Hepatic stellate cell (primary cell): ENCODE measurements at regions not wholly inside any gene's neighbourhood (a gene's known extent, or its start where the extent isn't known, plus 50 kb on each side); places are given as distances from the start of the nearest gene placed in this dataset.
"Not testable (repeated sequence)": the region's sequence is repeated elsewhere in the genome, so short reads cannot be mapped to it uniquely, and the experiment has no call there.

Experiments used
- DNase-seq: peaks from one replicate; pipeline ENCODE4 v3.0.0; 2011; ENCODE audit warnings: low spot score

DNA sequence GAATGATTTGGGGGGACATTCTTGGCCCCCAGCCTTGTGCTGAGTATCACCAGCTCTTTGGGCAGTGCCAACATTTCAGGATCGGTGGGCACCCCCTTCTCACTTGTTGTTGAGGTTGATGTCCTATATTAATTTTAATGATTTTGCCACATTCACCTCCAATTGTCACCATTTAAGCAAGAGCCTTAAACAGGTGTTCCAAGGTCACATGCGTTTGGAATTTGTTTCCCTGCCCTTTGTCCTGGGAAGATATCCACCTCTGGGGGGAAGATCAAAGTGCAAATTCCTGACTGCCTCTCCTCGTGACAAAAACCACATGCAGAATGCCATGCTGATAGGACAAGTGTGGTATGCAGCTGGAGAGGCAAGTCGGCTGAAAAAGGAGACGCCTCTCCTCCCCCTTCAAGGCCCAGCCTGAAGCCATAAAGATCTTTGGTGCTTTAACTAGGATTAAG, 72.5 kb upstream of the ID2 start:
- DNase-seq: no peak

DNA sequence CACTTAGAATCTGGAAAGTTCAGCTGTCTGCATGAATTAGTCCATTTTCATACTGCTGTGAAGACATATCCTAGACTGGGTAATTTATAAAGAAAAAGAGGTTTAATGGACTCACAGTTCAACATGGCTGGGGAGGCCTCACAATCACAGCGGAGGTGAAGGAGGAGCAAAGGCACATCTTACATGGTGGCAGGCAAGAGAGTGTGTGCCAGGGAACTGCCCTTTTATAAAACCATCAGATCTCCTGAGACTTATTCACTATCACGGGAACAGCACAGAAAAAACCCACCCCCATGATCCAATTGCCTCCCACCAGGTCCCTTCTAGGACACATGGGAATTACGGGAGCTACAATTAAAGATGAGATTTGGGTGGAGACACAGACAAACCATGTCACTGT, 71.1 kb upstream of the ID2 start:
- DNase-seq: not testable (repeated sequence)

DNA sequence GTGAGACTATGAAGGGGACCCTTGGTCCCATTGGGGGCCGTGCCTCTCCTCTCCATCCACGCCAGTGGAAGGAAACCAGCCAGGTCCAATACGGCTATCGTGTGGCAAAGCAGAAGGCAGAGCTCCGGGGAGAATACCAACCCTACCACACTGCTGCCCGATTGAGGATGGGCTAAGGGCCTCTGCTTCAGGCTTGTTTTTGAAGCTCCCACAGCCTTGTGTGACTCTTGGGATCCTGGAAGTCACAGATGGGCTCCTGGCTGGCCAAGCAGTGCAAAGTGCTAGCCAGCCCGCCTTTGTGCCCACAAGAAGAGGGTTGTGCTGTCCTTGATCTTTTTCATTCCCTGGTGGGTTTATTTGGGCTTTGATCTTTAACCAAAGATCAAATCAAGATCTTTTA, 70.6 kb upstream of the ID2 start:
- DNase-seq: no peak

DNA sequence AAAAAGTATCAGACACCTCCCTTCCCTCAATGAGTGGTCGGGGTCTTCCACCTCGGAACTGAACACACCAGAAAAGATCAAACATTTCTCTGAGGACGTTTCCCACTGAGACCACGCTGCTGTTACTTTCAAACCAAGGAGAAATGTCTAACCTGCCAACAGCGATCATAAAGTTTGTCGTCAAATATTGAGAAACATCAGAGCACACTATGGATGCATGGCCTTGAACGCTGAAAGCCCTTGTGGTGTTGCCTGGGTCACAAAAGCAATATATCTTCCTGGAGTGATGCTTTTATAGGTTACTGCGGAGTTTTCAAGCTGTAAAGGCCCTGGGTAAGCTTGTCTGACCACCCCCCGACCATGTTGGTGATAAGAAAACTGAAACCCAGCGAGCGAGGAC, 70.2 kb upstream of the ID2 start:
- DNase-seq: no peak

DNA sequence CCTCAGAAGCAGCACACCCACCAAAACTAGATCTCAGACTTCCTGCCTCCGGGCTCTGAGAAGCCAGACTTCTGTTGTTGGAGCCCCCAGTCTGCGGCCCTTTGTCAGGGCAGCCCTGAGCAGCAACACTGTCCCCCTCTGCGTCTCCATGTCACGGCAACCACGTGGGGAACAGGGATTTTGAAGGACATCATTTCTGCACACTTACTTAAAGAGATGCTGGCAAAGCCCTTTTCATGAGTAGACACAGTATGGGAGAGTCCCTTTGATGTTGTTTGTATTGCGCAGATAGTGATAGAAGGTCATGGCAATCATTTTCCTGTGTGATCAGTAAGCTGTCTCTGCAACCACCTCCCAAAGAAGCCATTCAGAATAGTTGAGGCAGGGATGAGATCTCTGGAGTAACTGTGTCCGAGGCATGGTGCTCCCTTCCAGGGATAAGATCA, 69.1 kb upstream of the ID2 start:
- DNase-seq: no peak

DNA sequence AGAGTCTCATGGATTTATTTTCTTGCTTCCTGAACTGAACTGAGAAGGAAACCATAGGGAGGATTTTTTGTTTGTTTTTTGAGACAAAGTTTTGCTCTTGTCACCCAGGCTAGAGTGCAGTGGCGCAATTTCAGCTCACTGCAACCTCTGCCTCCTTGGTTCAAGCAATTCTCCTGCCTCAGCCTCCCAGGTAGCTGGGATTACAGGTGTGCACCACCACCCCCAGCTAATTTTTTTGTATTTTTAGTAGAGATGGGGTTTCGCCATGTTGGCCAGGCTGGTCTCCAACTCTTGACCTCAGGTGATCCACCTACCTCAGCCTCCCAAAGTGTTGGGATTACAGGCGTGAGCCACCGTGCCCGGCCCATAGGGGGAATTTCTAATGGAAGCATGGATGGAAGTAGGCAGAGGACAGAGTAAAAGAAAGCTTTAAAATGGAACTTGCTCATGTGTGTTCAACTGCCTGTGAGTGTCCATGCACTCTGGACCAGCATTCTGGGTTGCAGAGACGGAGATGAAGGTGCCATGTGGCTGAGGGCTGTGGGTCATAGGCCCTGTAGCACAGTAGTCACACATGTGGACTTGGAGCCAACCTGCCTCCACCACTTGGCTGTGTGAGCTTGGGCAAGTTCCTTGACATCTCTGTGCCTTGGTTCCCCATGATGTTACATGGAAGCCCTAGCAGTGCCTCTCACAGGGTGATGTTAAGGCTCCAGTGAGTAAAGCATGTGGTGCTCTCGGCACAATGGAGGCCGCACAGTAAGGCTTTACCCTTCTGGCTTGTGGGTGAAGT, 68.5 kb upstream of the ID2 start:
- not testable (repeated sequence) for DNase-seq

DNA sequence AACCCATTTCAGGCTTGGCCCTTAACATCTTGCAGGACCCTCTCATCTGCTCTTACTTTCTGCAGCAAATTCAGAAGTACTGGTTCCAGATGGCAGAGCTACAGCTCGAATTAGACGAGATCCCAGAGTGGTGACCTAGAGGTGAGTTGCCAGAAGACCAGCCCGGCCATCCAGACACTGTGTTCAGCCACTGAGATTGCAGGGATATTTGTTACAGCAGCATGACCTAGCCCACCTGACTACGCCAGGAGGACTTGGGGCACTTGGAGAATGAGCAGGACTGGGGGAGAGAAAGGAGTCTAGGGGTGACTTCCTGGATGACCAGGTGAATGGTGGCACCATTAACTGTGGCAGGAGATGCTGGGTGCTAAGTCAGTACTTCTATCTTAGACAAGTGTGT, 67.2 kb upstream of the ID2 start:
- no peak for DNase-seq

DNA sequence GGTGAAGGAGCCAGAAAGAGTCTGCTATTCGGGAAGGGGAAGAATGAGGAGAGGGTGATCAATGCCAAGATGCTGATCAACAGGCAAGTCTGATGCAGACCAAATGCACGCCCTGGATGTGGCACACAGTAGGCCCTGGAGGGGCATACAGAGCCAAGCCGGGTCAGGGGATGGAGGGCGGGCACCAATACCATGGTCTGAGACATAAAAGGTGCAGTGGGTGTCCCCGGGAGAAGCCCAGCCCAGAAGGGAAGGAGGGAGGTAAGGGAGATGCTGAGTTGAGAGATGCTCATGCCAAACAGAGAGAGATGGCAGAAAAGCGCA, 66.6 kb upstream of the ID2 start:
- DNase-seq: no peak

DNA sequence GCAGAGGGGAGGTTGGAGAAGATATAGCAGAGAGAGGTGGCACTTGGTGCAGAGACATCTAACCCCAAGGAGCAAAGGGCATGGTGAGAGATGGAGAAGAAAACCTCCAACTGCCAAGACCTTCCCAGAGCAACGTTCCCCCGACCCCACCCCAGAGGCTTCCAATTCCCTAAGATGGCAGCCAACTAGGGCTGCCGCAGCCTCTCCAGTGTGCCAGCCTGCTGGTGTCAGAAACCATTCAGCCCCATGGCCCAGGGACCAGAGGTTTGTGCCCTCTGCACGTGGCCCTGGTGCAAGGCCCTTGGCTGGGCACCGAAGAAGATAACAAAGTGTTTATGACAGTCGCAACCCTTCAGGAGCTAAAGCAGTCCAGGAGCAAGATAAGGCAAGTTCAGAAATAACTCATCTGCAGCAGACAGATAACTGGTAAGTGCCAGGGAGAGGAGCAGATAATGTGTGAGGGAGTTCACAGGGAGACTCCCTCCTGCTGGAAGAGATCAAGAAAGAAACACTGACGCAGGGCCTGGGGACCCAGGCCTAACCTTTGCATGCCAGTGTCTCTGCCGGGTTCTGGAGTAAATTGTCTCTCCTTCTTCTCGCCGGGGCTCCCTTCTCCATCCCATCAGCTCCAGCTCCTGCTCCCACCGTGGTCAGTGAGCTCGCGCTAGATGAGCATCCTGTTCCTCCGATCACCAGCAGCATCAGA, 66.1 kb upstream of the ID2 start:
- no peak for DNase-seq

DNA sequence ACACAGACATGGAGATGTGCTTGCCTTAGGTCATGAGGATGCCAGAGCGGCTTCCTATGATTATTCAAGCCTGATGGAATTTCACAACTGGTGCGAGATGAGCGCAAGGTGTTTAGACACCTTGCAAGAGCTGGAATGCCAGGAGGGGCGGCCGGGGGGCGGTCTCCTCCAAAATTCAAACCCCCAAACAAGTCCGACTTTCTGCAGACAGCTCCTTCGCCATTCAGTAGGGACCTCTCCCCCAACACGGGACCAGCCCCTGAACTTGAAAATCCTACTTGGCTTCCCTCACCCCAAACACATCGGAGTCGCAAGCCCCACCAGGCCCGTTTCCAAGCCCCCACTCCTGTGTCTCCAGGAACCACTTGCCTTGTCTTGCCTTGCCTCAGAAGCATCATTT, 64.8 kb upstream of the ID2 start:
- DNase-seq: no peak

DNA sequence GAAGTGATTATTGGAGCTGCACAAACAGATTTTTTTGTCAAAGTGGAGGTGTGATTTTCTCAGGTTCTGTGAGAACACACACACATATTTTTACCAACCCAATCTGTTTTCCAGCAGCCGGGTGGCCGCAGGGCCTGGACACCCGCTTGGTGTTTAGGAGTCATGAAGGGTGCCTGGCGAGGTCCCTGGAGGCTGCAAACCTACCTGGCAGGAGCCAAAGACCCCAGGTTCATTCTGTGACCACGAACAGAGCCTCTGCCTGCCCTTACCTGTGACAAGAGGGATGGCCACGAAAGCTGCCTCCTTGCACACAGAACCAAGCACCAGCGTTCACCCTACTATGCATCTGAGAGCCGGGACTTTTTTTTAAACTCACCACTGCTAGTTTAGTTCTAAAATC, 64.3 kb upstream of the ID2 start:
- no peak for DNase-seq

DNA sequence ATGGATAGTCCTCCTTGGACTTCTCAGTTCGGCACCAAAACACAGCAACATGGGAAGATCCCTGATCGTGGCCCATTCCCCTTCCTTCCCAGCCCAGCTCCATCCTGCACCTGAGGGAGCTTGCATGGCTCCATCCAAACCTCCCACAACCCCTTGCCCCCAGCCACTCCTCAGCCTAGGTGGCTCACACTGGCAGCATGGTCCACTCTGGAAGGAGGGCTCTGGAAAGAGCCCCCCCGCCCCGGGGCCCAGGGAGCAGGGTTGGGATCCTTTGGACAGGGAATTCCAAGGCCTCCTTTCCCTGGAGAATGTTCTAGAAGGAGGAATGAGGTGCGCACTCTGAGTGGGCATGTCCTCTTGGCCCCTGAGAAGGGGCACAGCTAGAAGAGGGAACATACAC, 62.8 kb upstream of the ID2 start:
- DNase-seq: no peak

DNA sequence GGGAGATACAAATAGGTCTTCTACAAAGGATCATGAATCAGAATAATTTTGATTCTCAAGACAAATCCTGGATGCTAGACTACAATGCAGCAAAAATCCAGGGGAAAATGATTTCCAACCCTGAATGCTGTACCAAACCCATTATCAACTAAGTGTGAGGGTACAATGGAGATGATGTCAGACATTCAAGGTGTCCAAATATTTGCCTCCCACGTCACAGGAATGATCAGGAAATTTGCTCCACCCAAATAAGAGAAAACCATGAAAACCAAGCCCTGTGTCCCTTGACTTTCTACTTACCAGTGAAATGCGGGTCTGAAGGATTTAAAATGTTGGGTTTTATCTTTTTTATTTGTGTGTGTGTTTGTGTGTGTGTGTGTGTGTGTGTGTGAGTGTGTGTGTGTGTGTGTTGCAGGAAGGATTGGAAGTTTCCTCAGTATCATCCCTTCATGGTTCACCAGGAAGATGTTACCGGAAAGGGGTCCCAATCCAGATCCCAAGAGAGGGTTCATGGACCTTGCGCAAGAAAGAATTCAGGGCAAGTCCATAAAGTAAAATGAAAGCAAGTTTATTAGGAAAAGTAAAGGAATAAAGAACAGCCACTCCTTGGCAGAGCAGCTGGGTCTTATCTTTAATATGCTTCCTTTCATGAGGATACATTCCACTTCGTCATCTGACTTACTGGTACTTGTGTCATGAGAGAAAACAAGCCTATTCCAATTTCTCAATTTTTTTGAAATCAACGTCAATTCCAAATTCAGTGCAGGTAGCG, 61.1 kb upstream of the ID2 start:
- DNase-seq: peak; percentile 46

DNA sequence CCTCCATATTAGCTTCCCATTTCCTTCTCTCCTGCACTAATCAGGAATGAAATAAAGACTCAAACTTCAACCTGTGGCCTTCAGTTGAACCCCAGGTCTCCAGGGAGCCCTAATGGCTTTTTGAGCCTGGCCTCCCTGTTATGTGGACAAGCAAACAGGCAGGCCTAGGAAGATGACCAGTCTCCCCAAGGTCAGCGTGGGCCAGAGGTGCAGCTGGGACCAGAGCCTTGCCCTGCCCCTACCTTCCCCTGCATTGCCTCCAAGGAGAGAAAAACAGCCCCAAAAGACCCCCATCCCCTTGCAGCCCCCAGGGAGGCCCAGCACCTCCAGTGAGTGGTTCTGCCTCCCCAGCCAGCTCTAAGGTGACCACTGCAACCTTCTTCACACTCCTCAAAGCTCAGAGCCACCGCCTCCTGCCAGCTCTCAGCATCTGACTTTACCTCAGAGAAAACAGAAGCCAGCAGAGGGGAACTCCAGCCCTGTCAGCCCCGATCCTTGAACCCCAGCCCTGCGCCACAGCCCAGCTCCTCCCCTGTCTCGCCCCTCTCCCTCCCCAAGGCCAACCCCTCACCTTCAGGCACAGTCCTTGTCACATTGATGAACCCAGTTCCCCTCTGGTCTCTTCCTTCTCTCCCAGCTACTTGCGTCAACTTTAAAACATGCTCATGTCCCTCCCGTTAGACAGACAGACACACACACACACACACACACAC, 59.5 kb upstream of the ID2 start:
- no peak for DNase-seq

DNA sequence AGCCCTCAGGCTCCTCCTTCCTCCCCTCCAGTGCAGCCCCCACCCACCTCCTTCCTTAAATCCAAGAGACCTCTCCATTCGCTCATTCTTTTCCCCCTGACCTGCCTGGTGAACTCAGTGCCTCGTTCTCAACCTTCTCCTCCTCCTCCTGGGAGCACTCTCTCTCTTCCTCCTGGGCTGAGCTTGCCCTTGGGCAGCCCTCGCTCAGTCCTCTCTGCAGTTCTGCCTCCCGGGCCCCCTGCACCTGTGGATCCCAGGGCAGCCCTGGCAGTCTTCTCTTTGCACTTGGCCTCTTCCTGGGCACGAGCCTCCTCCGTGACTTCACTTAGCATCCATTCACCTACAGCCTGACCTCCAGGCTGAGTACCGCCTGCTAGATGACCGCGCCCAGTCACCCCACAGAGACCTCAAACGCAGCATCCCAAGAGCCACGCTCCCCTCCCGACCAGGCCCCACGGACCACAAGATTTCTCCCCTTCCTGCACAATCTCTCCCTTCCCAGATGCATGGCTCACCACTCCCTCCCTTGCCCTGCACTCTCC, 58.9 kb upstream of the ID2 start:
- DNase-seq: no peak

DNA sequence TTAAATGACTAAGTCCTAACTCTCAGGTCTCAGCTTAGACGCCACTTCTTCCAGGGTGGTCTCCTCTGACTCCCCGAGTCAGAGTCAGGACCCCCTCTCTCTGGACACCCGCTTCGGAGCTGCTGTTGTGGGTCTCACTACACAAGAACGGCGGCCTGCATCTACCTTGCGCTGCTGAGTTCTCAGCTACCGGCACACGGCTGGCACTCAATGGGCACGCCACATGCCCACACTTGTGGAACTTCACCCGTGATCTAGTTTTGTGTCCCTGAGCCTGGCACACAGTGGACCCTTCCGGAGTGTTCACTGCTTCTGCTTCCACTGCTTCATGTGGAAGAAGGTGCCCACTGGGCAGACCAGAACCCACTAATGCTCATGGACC, 58.3 kb upstream of the ID2 start:
- no peak for DNase-seq

DNA sequence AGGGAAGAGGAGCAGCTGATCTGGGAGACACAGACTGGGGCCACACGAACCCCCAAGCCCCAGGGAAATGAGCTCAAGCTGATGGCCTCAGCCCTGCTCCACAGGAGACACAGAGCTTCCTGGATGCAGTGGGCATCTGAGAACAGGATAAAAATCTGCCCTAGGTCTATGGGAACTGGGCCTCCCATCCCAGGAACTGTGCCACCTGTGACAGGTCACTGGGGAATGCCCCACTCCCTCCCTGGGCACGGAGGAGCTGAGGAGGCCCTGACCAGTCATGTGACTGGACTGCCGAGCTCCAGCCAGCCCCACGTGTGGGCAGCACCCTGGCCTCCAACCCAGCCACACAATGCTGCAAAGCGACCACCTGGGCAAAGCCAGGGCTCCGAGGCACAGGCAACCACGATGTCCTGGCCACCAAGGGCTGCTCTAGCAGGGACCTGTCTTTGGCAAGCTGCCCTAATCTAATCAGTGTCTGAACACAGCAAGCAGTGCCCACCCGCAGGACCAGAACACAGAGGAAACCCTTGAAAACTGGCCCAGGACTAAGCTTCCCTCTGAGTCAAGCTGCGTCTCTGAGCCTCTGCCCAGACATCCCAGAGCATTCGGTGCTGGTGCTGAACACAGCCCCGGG, 57.8 kb upstream of the ID2 start:
- DNase-seq: no peak

DNA sequence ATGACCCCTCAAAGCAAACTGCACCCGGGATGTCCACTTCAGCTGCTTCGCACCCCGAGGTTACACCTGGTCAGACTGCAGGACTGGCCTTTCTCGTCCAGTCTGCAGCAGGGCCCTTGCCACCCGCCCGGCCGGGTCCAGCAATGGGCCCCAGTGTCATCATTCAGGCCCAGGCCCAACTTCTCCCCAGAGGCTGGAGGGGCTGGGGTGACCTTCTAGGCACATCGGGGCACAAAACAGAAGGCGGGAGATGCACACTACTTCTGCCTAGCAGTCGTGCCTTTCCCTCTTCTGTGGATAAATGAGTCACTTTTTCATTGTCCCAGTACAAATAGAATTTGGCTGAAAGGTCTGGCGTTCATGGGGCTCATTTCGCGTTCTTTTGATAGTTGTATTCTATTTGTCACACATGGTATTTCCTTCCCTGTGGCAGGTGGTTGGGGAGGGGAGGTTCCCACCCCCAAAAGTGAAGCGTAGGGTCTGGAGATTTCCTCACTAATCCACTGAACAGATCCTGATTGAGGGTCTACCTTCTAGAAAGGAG, 56.9 kb upstream of the ID2 start:
- DNase-seq: no peak

DNA sequence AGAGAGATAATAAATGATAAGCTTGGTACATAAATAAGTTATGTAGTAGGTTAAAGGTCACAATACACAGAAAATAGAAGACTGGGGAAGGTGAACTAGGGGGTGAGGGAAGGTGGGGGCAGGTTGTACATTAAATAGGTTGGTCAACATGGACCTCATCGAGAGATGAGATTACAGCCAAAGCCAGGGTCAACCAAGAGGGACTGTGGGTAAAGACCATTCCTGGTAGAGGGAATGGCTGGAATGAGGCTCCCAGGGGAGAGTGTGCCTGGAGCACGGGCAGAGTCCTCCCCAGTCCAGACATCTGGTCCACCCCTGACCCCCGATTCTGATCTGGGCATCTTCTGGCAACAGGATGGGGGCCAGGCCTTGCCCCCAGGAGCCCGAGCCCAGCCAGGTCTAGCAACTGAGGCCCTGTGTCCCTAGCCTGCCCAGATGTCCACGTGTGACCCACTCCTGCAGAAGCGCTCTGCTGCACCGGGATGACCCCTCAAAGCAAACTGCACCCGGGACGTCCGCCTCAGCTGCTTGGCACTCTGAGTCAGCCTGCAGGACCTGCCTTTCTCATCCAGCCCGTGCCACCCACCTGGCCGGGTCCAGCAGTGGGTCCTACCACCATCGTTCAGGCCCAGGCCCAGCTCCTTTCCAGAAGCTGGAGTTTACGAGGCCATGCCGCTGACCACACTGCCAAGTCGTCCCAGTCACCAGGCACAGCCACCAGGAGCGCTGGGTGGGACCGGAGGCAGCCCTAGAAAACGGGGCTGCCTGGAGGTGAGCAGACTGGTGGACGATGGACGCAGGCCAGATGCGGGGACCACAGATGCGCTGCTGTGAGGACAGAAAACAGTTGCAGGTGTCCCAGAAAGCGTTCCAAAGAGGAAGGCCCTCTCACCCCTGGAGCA, 56.2 kb upstream of the ID2 start:
- DNase-seq: no peak

DNA sequence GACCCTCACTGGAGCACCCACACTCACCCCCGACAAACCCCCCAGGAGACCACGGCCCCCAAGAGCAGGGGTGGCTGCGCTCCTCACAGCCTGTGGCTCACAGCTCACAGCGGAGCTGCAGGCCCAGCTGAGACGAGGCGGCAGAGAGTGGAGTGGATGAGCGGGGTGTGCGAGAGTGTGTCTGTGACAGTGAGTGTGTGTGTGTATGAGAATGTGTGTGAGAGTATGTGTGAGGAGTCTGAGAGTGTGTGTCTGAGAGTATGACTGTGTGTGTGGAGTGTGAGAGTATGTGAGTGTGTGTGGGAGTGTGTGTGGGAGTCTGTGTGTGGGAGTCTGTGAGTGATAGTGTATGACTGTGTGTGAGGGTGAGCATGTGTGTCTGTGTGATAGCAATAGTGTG, 55.3 kb upstream of the ID2 start:
- no peak for DNase-seq
